ENCODE measurements at regions not wholly inside any gene's neighbourhood (a gene's known extent, or its start where the extent isn't known, plus 50 kb on each side); places are given as distances from the start of the nearest gene placed in this dataset.

- DNase-seq, result no peak
Observed at GRCh38 chr1:187853505-187853904, 1024.8 kb downstream of the PLA2G4A start.

DNA sequence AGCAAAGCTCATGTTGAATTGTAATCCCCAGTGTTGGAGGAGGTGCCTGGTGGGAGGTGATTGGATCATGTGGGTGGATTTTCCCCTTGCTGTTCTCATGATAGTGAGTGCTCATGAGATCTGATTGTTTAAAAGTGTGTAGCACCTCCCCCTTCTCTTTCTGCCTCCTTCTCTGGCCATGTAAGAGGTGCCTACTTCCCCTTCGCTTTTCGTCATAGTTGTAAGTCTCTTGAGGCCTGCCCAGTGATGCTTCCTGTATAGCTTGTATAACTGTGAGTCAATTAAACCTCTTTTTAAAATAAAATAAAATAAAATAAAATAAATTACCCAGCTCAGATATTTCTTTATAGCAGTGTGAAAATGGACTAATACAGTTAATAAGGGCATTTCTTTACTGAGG is 1025.7 kb downstream of the PLA2G4A start:
- DNase-seq, result no peak

DNA sequence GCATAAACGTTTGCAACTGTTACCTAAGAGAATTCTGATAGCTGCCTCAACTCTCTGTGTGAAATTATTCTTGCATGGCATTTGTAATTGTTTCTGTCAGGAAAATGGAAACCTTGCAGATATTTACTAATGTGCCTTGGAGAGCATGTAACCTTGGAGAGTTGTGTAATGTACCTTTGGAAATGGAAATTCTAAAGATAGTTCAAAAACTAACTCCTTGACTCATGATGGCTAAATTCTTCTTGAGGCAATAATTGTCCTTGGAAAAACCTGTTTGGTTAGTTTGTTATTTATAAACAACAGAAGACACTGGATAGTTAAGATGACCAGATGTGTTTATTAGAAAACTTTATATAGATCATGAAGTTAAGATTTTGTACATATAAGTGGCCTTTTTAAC is 1033.8 kb downstream of the PLA2G4A start:
- DNase-seq, result no peak

- DNase-seq, result no peak
Observed at GRCh38 chr1:187870552-187870951, 1041.8 kb downstream of the PLA2G4A start.

DNA sequence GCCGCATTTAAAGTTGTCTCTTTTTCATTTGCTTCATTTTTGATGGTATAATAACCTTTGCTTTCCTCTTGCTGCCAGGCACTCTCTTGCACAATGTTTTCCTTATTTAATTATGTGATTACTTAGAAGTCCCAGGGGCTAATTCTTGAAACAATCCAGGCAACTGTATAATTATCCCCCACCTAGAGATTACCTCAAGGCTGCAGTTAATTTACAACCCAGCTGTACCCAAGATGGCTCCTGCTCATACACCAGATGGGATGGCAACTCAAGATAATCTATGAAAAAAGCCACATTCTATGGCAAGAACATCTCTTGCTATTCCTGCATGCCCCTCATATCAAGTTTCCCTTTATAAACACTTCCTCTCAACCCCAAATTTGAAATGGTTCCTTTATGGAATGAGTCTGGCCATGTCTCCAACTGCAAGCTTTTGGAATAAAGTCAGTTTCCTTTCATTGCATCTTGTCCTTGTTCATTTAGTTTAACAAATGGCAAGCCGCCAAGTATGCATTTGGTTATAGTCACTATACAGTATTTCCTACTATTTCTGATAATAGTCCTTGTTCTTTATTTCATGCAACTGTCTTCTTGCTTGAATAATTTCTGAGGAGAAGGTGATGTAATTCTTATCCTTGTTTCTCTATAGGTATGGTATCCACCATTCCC is 1042.6 kb downstream of the PLA2G4A start:
- no peak for DNase-seq

DNA sequence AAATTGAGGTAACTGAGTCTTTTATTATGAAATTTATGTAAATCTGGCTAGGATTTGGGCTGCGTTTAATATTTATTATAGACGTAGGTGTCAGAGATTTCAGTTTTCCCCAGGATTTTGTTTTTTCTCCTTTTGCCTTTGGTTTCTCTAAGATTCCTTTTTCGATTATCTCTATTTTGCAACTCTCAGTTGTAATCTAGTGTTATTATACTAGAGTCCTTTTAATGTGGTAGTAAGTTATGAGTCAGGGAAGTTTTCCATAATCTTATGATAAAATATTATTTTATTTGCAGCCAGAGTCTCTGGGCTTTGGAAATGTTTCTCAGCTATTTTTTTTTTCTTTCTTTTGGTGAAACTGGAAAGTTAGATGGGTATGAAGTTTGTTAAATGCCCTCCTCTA is 1043.8 kb downstream of the PLA2G4A start:
- no peak for DNase-seq

DNA sequence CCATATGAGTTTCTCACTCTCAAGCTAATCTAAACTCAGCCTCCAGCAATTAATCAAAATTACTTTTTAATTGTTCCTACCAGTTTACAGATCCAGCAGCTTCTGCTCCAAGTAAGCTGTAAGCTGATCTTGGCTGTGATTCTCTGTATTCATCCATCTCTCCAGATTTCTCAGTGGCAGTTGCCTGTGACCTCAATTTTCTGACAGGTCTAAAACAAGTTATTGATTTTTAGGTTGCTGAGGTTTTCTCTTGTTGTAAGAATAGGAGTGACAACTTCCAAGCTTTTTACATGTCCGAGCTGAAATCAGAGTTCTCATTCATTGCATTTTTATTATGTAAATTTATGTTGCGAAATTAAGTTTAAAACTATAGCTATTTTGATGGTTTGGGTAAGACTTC is 1044.4 kb downstream of the PLA2G4A start:
- DNase-seq, result no peak

DNA sequence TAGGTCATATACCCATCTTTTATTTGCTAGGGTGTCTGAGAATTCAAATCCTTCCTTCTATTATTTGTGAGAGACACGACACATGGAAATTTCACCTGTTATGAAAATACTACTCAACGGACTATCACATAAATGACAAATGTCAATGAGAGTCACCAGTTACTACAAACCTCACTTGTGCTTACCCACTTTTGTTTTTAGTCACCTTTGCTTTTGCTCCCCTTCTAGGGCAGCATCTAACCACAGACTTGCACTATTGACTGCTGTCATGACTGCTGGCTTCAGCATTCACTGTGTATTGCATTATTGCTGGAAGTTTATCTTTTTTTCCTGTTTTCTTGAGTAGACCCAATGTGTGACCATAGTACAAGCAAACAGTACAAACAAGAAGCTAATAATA is 1048.0 kb downstream of the PLA2G4A start:
- no peak for DNase-seq

DNA sequence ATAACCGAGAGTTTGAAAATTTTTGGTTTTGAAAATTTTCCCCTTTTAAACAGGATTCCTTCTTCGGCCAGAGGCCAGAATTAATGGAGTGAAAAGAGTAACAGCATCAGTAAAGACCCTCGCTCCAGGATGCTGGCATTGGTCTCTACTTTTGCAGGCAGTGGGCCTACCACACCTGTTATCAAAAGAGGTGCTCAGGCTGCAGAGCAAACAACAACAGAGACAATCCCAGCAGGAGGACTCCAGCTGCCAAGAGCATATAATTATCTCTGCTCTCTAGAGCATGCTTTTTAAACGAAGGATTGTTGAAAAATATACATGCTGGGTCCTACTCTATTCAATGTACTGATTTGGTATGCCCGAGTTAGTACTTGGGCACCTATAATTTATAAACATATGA is 1048.5 kb downstream of the PLA2G4A start:
- no peak for DNase-seq

DNA sequence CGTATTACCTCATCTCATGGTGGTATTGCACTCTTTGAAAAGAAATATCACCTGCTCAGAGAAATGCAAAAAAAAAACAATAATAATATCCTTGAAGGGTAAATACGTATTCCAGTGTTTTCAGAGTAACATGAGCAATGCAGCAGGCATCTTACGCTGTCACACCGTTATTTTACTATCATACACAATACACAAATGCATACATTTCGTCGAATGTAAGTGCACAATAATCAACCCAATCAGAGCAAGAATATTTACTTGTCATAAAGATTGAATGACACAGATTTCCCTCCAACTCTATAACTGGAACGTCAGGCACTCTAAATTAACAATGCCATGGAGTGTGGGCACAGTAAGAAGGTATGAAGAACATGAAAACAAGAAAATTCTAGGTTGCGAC is 1050.1 kb downstream of the PLA2G4A start:
- DNase-seq, result no peak

DNA sequence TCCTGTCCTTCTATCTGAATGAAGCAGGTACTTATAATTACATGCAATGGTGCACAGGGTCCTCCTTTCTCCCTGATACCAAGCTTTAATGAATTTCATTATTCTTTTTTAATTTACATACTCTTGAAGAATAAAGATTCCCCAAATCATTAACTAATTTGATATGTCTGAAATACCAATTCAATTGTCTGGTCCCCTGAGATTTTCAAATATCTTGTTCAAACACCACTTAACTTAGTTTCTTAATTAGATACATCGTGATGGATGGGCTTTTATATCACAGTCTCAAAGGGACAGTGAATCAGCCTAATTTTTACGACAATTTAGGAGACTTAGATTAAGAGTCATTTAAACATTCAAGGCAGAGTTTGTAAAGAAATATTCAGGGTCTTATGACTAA is 1054.6 kb downstream of the PLA2G4A start:
- DNase-seq, result no peak

- no peak for DNase-seq
Observed at GRCh38 chr1:187891993-187892682, 1063.4 kb downstream of the PLA2G4A start.

DNA sequence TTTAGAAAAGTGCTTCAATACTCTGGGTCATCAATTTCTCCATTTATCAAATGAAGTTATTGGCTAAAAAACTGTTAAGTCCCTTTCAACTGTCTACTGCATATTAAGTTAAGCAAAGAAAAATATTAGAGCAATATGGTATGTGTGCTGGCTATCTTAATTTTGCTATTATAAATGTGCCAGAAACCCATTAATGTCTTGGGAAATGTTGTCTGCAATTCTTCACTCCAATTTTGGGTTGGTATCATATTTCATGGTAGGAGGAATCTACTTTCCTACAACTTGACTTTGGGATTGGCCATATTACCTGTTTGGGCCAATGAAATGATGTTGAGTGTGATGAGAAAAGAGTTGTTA is 1063.9 kb downstream of the PLA2G4A start:
- no peak for DNase-seq

DNA sequence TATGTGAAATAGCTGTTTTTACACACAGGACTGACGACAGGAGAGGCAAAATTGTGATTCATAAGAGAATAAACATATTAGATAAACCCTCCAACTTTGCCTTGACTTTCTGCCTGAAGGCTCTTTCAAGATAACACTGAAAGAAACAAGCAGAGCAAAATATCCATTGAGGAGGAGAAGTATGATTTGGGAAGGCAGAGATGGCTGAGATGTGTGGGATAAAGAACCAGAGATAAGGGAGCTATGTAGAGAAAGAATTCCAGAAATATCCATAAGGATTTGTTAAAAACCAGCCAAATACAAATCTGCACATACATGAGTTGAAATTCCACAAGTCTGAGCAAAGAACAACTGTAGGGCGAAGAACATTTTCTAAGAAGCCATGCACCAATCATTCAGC is 1064.7 kb downstream of the PLA2G4A start:
- DNase-seq, result no peak

DNA sequence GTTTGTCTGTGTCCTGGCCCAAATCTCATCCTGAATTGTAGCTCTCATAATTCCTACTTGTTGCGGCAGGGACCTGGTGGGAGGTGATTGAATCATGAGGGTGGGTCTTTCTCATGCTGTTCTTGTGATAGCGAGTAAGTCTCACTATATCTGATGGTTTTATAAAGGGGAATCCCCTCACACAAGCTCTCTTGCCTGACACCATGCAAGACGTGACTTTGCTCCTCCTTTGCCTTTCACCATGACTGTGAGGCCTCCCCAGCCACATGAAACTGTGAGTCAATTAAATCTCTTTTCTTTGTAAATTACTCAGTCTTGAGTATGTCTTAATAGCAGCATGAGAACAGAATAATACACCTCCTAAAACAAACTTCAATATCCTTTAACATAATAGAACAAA is 1065.6 kb downstream of the PLA2G4A start:
- DNase-seq, result no peak

DNA sequence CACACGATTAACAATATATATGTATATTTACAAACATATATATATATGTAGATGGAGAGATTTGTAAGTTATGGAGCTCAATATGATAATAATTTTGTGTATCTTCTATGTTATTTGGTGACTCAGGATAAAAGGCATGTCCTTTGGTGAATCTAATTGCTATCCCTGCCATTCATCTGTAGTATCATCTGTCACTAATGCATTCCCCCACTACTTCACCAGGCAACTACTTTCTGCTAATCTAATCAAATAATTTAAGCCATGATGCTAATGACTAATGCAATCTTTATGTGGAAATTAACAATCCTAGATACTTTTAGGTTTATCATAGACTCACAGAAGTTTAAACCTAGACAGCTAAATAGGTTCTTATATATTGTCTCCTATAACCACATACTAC is 1074.5 kb downstream of the PLA2G4A start:
- DNase-seq, result no peak

- no peak for DNase-seq
Observed at GRCh38 chr1:187909382-187909781, 1080.6 kb downstream of the PLA2G4A start.

- DNase-seq, result no peak
Observed at GRCh38 chr1:187911820-187912219, 1083.1 kb downstream of the PLA2G4A start.

DNA sequence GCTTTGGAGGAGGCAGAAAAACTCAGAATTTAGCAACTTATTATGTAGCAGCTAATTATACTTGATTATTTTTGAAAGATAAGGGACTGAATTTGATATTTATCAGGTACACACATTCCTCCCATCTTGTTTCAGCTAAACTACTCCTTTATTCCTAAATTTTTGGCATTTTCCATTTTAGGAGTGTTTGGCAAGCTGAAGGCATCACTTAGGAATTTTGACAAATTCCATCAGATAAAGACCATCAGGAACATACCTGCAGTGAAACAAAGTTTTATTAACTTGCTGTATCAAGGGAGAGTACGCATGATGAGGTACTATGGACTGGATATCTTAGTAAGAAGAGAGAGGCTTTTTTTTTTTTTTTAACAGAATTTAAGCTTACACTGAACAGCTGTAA is 1092.2 kb downstream of the PLA2G4A start:
- no peak for DNase-seq

GRCh38 chr1:187921426-187921825 is 1092.7 kb downstream of the PLA2G4A start:
- DNase-seq, result no peak

- DNase-seq, result no peak
Observed at GRCh38 chr1:187922255-187922654, 1093.5 kb downstream of the PLA2G4A start.

DNA sequence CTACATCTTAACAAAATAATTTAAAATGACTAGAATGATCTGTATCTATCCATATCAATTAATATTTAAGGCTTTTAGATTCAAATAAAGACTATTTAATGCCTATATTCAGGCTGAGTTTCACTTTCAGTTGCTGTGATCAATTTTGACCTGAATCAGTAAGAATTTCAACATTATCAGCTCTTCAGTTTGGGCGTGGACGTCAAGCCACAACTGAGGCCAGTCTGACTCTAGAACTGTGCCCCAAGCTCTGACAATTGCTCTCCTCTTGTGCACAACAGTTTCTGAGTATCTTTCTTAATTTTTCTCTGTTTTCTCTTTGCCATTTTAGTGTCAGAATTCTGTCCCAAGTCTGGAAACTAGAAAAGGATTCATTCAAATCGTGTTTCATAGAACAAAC is 1095.5 kb downstream of the PLA2G4A start:
- no peak for DNase-seq

DNA sequence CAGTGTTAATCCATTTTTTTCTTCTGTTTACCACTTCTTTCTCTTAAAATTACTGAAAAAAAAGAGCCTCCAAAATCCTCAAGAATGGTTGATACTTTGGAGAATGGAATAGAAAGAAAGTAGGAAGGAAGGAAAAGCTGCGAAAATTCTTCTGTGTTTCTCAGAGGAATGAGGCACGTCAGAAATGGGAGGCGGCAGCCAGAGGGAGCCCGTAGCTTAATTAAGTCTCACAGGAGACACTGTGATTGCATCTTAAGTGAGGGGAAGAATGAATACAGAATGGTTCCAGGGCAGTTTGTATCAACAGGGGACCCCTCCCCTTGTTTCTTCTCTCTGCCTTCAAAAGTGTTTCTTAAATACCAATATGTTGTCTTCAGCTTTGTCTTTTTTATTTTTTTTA is 1099.5 kb downstream of the PLA2G4A start:
- DNase-seq, result no peak

- no peak for DNase-seq
Observed at GRCh38 chr1:187928696-187929095, 1099.9 kb downstream of the PLA2G4A start.

DNA sequence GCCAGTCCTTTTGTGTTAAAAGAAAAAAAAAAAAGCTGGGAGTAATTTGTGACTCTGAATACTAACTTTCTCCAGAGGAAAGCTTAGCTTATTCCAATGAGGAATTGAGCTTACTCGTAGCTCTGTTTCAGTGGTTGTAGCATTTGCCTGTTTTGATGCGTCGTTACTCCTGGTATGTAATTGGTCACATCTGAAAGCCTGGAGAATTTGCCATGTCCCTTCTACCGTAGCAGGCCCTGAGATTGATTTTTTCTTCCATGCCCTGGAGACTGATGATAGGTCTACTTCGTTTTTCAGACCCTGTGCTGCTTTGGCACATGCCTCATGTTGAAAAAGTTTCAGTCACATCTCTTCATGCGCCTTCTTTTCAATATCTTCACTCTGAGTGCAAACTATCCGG is 1103.0 kb downstream of the PLA2G4A start:
- DNase-seq, result no peak
